Mucosa of descending colon (tissue), 3 donors: ENCODE measurements at regions not wholly inside any gene's neighbourhood (a gene's known extent, or its start where the extent isn't known, plus 50 kb on each side); places are given as distances from the start of the nearest gene placed in this dataset.

Experiments used
- ATAC-seq: fragments of 200-7000 bp; cut with Tn5 transposase; one replicate; pipeline ENCODE4 v1.9.1; 2020; ENCODE audit warnings: mild to moderate bottlenecking, moderate library complexity
- DNase-seq, 3 donors: peaks; one replicate each; pipeline ENCODE4 v3.0.0-alpha.2; 2020
- H3K36me3 ChIP-seq: fragments of 200-600 bp; one replicate; pipeline ENCODE4 v1.8.0; 2021; ENCODE audit warnings: low read depth, mild to moderate bottlenecking
- H3K4me1 ChIP-seq: fragments of 200-600 bp; one replicate; pipeline ENCODE4 v1.8.0; 2021; ENCODE audit warnings: low read depth, mild to moderate bottlenecking
- H3K4me3 ChIP-seq: fragments of 200-600 bp; one replicate; pipeline ENCODE4 v1.8.0; 2021; ENCODE audit warnings: mild to moderate bottlenecking
- H3K9me3 ChIP-seq: fragments of 200-600 bp; one replicate; pipeline ENCODE4 v1.8.0; 2021; ENCODE audit warnings: mild to moderate bottlenecking
- intact Hi-C, 2 donors: fragments of 100-400 bp; cut with DNase I in 1 of 2; cut with micrococcal nuclease in 1 of 2; formaldehyde crosslinking; loops; one replicate each; pipeline versions ENCODE4 v1.11.0 to v1.11.1; 2022; cut with DNase I, micrococcal nuclease
- TF ChIP-seq, protein P1 (sequence below): fragments of 200-600 bp; IDR thresholded peaks from one replicate; pipeline ENCODE4 v1.8.0; 2022; ENCODE audit warnings: antibody characterized with exemption, mild to moderate bottlenecking
- donor health status: DM: no; HTN: no; CAD: no; lungs with moderate emphysema.
- donor health status: DM: no; HTN: no; CAD: no.
- donor health status: DM: no; HTN: yes; CAD: no.

- Histone ChIP-seq H3K4me3 (no peak overlapping the region), H3K9me3 (peaks cover 24% of the 10 kb centered on the region), H3K4me1 (no peaks in the 10 kb centered on the region), H3K36me3 (no peaks in the 10 kb centered on the region)
- intact Hi-C loops: no loop called here
- DNase-seq (no peak), ATAC-seq (no peak)
- TF ChIP-seq, protein P1, sequence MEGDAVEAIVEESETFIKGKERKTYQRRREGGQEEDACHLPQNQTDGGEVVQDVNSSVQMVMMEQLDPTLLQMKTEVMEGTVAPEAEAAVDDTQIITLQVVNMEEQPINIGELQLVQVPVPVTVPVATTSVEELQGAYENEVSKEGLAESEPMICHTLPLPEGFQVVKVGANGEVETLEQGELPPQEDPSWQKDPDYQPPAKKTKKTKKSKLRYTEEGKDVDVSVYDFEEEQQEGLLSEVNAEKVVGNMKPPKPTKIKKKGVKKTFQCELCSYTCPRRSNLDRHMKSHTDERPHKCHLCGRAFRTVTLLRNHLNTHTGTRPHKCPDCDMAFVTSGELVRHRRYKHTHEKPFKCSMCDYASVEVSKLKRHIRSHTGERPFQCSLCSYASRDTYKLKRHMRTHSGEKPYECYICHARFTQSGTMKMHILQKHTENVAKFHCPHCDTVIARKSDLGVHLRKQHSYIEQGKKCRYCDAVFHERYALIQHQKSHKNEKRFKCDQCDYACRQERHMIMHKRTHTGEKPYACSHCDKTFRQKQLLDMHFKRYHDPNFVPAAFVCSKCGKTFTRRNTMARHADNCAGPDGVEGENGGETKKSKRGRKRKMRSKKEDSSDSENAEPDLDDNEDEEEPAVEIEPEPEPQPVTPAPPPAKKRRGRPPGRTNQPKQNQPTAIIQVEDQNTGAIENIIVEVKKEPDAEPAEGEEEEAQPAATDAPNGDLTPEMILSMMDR: no peak
These were observed 505.2 kb upstream of the ANO5 start for GRCh38 chr11:21687643-21688042.

- TF ChIP-seq, protein P1: no peak
- H3K4me3 ChIP-seq: no peak overlapping the region
- intact Hi-C loops: no loop called here
- DNase-seq (no peak), ATAC-seq (no peak)
- H3K9me3 ChIP-seq: peaks cover 11% of the 10 kb centered on the region
- no peaks in the 10 kb centered on the region for H3K36me3 ChIP-seq
- no peaks in the 10 kb centered on the region for H3K4me1 ChIP-seq
These were observed 488.3 kb upstream of the ANO5 start for GRCh38 chr11:21704539-21704938.

DNA sequence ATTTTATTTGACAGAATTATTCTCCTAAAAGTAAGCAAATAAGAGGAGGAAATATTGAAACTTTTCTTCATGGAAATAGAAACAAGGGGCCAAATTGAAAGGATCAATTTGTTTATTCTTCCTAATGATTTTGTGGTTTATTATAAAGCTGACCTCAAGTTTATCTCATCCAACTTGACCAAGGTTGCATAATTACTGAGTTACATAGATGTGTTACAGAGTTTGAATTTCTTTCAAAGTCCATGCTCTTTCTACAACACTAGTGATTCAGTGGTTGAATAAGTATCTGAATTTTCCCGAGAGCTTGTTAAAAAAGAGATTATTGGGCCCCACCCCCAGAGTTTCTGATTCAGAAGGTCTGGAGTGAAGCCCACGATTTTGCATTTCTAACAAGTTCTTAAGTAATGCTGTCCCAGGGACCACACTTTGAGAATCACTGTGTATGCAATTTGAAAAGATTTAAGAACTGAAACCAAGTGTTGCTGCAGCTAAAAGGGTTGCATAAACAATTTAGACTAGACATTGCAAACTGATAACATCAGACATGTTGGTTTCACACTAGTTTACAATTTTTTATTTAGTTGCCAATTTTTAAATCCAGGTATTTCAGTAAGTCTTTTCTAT lies 485.7 kb upstream of the ANO5 start:
- TF ChIP-seq, protein P1: no peak
- DNase-seq (no peak), ATAC-seq (no peak)
- Histone ChIP-seq H3K9me3 (peaks cover 11% of the 10 kb centered on the region), H3K4me1 (no peaks in the 10 kb centered on the region), H3K4me3 (no peak overlapping the region), H3K36me3 (no peaks in the 10 kb centered on the region)
- intact Hi-C loops: no loop called here

- ATAC-seq (no peak), DNase-seq (no peak)
- intact Hi-C loops: no loop called here
- H3K4me1 ChIP-seq: no peaks in the 10 kb centered on the region
- H3K9me3 ChIP-seq: peaks cover 20% of the 10 kb centered on the region
- TF ChIP-seq, protein P1: no peak
- H3K4me3 ChIP-seq: no peak overlapping the region
- H3K36me3 ChIP-seq: no peaks in the 10 kb centered on the region
These were observed 482.1 kb upstream of the ANO5 start for GRCh38 chr11:21710809-21711208.

- TF ChIP-seq, protein P1: no peak
- DNase-seq (no peak), ATAC-seq (no peak)
- H3K9me3 ChIP-seq: peaks cover 20% of the 10 kb centered on the region
- H3K4me1 ChIP-seq: no peaks in the 10 kb centered on the region
- H3K4me3 ChIP-seq: no peak overlapping the region
- intact Hi-C loops: no loop called here
- no peaks in the 10 kb centered on the region for H3K36me3 ChIP-seq
These were observed 481.5 kb upstream of the ANO5 start for GRCh38 chr11:21711341-21711740.

DNA sequence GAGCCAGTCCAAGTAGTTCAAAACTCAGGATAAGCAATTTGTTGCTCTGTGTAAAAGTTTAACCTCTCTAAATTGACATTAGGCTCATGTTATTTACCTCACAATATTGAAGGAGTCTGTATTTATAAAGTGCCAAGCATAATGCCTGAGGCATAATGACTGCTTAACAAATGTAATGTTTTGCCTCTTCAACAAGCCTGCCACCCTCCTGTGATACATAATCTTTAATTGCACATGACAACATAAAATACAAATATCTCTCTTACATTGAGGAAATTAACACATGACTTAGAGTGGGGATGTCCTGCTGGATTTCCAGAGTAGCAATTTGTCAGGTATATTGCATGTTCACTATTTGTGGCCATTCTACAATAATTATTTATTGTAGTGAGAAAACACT lies 469.2 kb upstream of the ANO5 start:
- no peaks in the 10 kb centered on the region for H3K4me1 ChIP-seq
- ATAC-seq: no peak
- no peaks in the 10 kb centered on the region for H3K36me3 ChIP-seq
- TF ChIP-seq, protein P1: no peak
- no peak overlapping the region for H3K4me3 ChIP-seq
- DNase-seq: no peak
- intact Hi-C loops: no loop called here
- peaks cover 14% of the 10 kb centered on the region for H3K9me3 ChIP-seq
